GM12865 (cell line): ENCODE measurements at regions not wholly inside any gene's neighbourhood (a gene's known extent, or its start where the extent isn't known, plus 50 kb on each side); places are given as distances from the start of the nearest gene placed in this dataset.

ENCODE experiments used
- DNase-seq: peaks from one replicate; pipeline ENCODE4 v3.0.0; 2010; ENCODE audit warnings: low read depth
- H3K4me3 ChIP-seq: 2 replicates; pipeline ENCODE4 v1.5.1; 2011; ENCODE audit warnings: mild to moderate bottlenecking, low read depth, low read length, control low read depth
- TF ChIP-seq, protein P1 (sequence below): IDR thresholded peaks from 2 replicates; pipeline ENCODE4 v1.5.1; 2011; ENCODE audit warnings: low read length, control low read depth, low read depth, inconsistent platforms; ENCODE audit not compliant: insufficient read depth; ENCODE audit errors: missing control alignments

DNA sequence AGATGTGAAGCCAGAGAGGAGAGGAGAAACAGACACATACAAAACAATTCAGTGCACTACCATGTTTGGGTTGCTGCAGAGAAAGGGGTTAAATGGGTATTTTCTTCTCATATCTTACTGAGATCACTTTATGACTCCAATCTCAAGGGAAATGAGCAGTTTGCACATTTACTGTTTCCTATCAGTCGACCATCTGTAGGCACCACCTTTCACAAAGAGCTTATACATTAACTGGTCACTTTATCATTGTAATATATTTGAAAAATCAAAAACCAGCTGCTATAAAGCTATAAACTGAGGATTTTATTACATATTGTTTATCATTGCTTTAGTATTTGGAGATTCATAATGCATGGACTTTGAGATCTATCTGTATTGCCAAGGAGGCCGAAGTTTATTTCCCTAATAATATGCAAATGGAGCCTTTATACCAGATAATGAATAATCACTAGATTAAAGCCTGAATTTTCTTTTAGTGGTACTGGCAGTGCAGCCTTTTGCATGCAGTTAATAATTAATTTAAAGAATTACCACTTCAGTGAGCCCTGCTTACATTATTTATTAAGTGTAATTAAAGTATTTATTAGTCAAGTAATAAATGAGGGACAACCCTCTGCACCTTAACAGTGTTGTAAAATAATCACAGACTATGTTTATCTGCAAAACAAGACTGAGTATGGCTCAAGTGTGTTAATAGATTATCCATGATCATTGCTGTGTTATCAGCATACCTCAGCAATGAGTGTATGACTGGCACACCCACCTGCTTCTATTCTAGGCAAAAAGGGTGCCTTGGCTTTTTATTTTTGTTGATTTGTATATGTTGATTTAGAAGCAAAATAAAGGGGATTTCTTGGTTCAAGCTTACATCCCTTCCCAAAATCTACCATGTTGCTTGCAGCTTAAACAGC lies 167.7 kb upstream of the SLC14A2 start:
- no peak for DNase-seq
- H3K4me3 ChIP-seq = no peak overlapping the region
- TF ChIP-seq, protein P1, sequence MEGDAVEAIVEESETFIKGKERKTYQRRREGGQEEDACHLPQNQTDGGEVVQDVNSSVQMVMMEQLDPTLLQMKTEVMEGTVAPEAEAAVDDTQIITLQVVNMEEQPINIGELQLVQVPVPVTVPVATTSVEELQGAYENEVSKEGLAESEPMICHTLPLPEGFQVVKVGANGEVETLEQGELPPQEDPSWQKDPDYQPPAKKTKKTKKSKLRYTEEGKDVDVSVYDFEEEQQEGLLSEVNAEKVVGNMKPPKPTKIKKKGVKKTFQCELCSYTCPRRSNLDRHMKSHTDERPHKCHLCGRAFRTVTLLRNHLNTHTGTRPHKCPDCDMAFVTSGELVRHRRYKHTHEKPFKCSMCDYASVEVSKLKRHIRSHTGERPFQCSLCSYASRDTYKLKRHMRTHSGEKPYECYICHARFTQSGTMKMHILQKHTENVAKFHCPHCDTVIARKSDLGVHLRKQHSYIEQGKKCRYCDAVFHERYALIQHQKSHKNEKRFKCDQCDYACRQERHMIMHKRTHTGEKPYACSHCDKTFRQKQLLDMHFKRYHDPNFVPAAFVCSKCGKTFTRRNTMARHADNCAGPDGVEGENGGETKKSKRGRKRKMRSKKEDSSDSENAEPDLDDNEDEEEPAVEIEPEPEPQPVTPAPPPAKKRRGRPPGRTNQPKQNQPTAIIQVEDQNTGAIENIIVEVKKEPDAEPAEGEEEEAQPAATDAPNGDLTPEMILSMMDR = no peak

DNA sequence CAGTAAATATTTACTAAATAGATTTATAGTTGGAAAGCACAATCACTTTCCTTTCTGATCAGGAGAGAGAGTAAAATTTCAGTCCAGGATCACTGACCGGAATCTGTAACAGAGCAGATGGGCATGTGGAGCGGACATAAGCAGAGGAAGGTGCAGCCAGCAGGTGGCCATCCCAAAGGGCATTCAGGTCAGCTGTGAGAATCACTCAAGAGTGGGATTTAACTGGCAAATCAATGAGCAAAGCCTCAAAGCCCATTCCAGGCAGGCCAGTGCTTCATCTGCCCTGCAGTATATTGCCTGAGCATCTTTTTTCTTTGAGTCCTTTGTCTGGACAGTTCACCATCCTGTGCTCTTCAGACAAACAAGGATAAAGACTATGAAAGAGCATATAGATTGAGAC lies 166.4 kb upstream of the SLC14A2 start:
- no peak overlapping the region for H3K4me3 ChIP-seq
- TF ChIP-seq, protein P1 = no peak
- no peak for DNase-seq

DNA sequence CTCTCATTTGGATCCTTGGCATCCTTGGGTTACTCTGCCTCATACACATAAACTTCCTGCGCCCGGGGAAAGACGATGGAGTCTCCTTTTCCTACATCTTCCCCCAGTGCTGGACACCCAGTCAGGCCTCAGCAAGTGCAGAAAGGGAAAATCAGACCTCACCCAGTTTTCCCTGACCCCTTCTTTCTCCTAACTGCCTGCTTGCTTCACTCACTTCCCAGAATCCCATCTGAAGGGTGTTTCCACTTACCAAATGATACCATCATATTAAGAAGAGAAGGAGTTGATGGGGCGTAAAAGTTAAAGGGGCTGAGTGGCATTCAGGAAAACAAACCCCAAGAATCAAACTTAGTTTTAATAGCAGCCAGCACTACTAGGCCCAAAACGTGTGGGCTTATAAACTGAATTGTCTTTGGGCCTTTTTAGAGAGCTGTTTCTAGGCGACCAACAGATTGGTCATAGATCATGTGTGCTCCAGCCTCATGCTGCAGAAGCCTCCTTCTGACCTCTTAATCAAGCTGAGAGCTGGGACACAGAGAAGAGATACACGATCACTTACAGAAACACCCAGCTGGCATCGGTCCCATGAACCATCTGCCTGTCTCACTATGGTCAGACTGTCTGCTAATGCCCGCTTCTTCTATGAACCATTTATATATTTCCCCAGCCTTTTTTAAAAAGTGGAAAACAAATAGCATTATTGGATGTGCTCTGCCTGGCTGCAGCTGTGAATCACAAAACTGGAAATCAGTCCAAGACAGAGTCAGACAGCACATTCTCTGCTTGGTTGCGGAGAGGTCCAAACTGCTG lies 165.7 kb upstream of the SLC14A2 start:
- TF ChIP-seq, protein P1 = no peak
- H3K4me3 ChIP-seq = no peak overlapping the region
- no peak for DNase-seq

DNA sequence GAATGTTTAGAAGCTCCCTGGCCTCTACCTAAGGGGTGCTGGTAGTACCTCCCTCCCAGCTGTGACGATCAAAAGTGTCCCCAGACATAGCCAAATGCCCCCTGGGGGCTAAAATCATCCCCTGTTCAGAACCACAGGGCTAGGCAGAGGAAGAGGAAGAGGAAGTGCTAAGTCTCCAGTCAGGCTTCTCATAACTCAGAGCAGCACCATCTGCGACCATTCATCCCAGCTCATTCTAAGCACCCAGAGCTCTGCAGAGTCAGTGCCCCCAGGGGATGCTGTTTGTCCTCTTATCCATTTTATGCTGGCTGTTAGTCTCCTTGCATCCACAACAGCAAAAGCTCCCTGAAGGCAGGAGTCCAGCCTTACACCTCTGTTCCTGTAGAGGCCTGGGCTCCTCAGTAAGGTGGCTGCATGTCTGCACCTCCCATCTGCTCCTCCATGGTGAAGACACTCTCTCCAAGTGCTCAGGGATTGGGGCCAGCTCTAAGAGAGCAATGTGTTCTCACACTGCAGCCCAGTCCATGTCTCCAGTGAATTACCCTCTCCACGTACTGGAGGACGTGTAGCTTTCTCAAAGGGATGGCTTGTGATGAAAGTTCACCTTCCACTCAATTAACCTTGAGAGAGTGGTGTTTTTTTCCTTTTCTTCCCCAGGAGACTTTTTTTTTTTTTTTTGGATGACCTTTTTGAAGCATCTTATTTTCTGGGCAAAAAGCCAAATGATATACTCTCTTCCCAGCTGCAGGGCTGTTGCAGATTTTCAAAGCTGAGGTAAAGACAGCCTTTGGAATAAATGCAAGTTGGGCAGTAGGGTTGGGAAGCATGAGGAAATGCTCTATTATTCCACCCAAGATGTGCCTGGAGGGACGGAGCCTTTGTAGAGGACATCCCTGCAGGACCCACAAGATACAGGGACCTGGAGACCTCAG lies 158.9 kb upstream of the SLC14A2 start:
- H3K4me3 ChIP-seq = no peak overlapping the region
- TF ChIP-seq, protein P1 = no peak
- peak; percentile 24 for DNase-seq

DNA sequence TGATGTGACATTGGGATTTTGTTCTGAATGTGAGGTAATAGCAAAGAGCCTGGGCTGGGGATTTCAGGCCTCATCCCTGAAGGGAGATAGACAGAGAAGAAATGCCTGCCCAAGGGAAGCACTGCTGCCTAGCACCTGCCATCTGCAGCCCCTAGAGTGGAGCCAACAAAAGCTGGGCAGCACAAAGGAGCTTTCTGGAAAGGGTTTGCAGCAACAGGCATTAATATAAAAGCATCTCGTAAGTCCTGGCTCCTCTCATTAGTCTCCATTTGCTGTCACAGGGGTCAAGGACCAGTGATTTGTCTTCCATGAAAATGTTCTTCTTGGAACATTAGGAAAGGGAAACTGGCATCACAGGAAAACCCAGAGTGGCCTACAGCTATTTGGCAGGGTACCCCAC lies 157.2 kb upstream of the SLC14A2 start:
- DNase-seq = no peak
- TF ChIP-seq, protein P1 = no peak
- H3K4me3 ChIP-seq = no peak overlapping the region

DNA sequence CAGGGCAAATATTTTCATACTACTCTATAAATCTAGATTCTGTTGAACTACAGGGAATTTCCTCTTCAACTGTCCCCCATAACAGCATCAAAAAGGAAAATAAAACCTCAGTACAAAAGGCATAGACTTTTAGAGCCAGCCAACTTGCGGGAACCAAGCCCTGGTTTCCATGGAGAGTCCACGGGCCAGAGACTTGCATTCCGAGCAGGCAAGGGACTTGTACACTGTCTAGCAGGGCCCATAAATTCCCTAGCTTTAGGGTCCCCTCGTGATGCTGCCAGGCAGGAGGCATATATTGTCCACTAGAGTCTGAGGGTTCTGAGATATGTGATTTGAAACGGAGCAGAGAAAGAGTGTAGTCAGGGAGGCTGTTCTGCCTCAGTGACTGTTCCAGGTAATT lies 153.1 kb upstream of the SLC14A2 start:
- DNase-seq = no peak
- H3K4me3 ChIP-seq = no peak overlapping the region
- TF ChIP-seq, protein P1 = no peak
